ENCODE measurements at regions not wholly inside any gene's neighbourhood (a gene's known extent, or its start where the extent isn't known, plus 50 kb on each side); places are given as distances from the start of the nearest gene placed in this dataset.
A peak's percentile ranks its signal among the peaks of the same experiment; 100 is the strongest.

DNA sequence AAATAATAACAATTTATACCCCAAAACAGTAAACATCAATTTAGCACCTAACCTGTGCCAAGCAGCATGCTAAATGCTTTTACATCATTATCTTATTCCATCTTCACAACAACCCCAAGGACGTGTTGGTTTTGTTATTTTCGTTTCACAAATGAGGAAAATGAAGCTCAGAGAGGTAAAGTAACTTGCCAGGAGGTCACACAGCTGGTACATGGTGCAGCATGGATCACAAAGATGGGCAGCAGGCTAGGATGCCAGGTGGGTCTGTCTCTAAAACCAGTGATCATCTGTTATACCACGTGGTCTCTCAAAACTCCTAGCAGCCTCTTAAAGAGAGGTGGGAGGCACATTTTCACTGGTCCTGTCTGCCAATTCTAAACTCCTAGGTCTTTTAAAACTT is 323.6 kb upstream of the F9 start:
- Histone ChIP-seq H4K20me1 (ENCODE audit: control insufficient read depth, insufficient read depth, low read length, poor library complexity, severe bottlenecking) (no peaks in the 10 kb centered on the region), H3K27ac (ENCODE audit: low read length in 2 of 2) (no peak overlapping the region), H3K4me3 (ENCODE audit: control extremely low read depth in 1 of 5, extremely low read depth in 1 of 5, insufficient read depth in 1 of 5, low read depth in 2 of 5, low read length in 4 of 5) (no peak overlapping the region), H3K9me3 (ENCODE audit: control extremely low read depth in 1 of 3, control insufficient read depth in 2 of 3, insufficient read depth in 1 of 3, low read length in 2 of 3) (no peaks in the 10 kb centered on the region), H3K36me3 (replicated peaks in 1 of 2; ENCODE audit: control extremely low read depth in 1 of 2, control insufficient read depth in 1 of 2, extremely low read depth in 1 of 2, insufficient read depth in 2 of 2, low read length in 1 of 2) (no peaks in the 10 kb centered on the region), H3K79me2 (ENCODE audit: control insufficient read depth, insufficient read depth, low read length) (no peaks in the 10 kb centered on the region), H3K9ac (ENCODE audit: low read length) (no peak overlapping the region), H3K4me2 (replicated peaks; ENCODE audit: low read depth, low read length, poor library complexity, severe bottlenecking) (no peak overlapping the region), H3K27me3 (replicated peaks in 1 of 4; ENCODE audit: control extremely low read depth in 1 of 4, control insufficient read depth in 3 of 4, insufficient read depth in 4 of 4, low read length in 3 of 4) (peaks cover 0 to 9% (median 3%) of the 10 kb centered on the region in 4 experiments), H2AFZ (ENCODE audit: insufficient read depth, low read depth, low read length, poor library complexity, severe bottlenecking) (no peak overlapping the region), H3K4me1 (ENCODE audit: control insufficient read depth in 2 of 2, insufficient read depth in 2 of 2, low read length in 2 of 2) (no peaks in the 10 kb centered on the region)
- TF ChIP-seq EZH2 (IDR thresholded peaks at IDR 0.05; ENCODE audit: borderline replicate concordance, insufficient read depth, low read depth, low read length, poor library complexity, severe bottlenecking), result no peak
- TF ChIP-seq, protein P1, sequence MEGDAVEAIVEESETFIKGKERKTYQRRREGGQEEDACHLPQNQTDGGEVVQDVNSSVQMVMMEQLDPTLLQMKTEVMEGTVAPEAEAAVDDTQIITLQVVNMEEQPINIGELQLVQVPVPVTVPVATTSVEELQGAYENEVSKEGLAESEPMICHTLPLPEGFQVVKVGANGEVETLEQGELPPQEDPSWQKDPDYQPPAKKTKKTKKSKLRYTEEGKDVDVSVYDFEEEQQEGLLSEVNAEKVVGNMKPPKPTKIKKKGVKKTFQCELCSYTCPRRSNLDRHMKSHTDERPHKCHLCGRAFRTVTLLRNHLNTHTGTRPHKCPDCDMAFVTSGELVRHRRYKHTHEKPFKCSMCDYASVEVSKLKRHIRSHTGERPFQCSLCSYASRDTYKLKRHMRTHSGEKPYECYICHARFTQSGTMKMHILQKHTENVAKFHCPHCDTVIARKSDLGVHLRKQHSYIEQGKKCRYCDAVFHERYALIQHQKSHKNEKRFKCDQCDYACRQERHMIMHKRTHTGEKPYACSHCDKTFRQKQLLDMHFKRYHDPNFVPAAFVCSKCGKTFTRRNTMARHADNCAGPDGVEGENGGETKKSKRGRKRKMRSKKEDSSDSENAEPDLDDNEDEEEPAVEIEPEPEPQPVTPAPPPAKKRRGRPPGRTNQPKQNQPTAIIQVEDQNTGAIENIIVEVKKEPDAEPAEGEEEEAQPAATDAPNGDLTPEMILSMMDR (IDR thresholded peaks at IDR 0.05), result no peak
- Mint-ChIP-seq H3K4me3 (no peak overlapping the region), H3K9me3 (ENCODE audit: insufficient read depth) (no peaks in the 10 kb centered on the region), H3K27me3 (peaks cover 20% of the 10 kb centered on the region), H3K4me1 (peaks cover 3% of the 10 kb centered on the region), H3K27ac (no peak overlapping the region)
- no CpG with 5 or more reads among the region's 3 CpGs for WGBS (ENCODE audit: insufficient coverage)
- DNase-seq (no peak), ATAC-seq (ENCODE audit: low read depth) (no peak)
- ChIA-PET CTCF (no interaction called here), POLR2A (no interaction called here)
- intact Hi-C loops (cut with micrococcal nuclease), result no loop called here

DNA sequence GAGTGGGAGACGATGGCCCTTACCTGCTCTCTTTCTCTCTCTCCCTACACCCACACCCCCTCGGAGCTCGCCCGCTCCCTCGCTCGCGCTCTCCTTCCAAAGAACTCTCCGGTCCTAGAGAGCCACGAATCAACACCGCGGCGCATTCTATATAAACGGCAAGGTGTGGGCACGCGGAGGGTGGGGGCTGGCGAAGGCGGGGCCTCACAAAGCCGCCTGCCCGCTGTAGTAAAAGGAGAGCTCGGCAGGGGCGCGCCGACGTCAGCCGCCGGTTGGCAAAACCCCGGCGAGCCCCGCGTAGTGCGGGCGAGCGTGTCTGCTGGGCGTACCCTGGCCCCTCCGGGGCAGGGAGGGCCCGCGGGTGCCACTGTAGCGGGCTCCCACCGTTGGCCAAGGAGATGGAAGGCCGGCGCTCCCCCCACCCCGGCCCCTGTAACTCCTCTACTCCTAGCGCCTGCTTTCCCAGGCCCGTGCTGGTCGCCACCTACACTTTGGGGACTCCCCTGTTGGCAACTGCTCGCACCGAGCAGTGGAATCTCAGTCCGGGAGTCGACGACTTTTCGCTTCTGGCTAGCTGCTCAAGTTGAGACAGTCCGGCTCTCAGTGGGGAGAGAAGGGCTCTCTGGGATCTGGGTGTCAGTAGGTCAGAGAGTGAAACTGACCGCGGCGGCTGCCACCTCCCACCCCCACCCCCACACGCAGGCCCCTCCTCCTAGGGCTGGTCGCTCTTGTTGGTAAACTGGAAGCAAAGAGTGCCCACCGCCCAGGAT is 325.5 kb upstream of the F9 start:
- Histone ChIP-seq H3K36me3 (replicated peaks in 1 of 2; ENCODE audit: control extremely low read depth in 1 of 2, control insufficient read depth in 1 of 2, extremely low read depth in 1 of 2, insufficient read depth in 2 of 2, low read length in 1 of 2) (no peaks in the 10 kb centered on the region), H2AFZ (ENCODE audit: insufficient read depth, low read depth, low read length, poor library complexity, severe bottlenecking) (peak overlapping the region; percentile 33), H3K4me2 (replicated peaks; ENCODE audit: low read depth, low read length, poor library complexity, severe bottlenecking) (peak overlapping the region; percentile 54), H3K79me2 (ENCODE audit: control insufficient read depth, insufficient read depth, low read length) (no peaks in the 10 kb centered on the region), H3K9ac (ENCODE audit: low read length) (no peak overlapping the region), H3K4me1 (ENCODE audit: control insufficient read depth in 2 of 2, insufficient read depth in 2 of 2, low read length in 2 of 2) (no peaks in the 10 kb centered on the region), H3K4me3 (ENCODE audit: control extremely low read depth in 1 of 5, extremely low read depth in 1 of 5, insufficient read depth in 1 of 5, low read depth in 2 of 5, low read length in 4 of 5) (peak overlapping the region in 1 of 5 experiments; percentile 5), H3K27me3 (replicated peaks in 1 of 4; ENCODE audit: control extremely low read depth in 1 of 4, control insufficient read depth in 3 of 4, insufficient read depth in 4 of 4, low read length in 3 of 4) (peaks cover 0 to 9% (median 3%) of the 10 kb centered on the region in 4 experiments), H3K9me3 (ENCODE audit: control extremely low read depth in 1 of 3, control insufficient read depth in 2 of 3, insufficient read depth in 1 of 3, low read length in 2 of 3) (no peaks in the 10 kb centered on the region), H4K20me1 (ENCODE audit: control insufficient read depth, insufficient read depth, low read length, poor library complexity, severe bottlenecking) (no peaks in the 10 kb centered on the region), H3K27ac (ENCODE audit: low read length in 2 of 2) (no peak overlapping the region)
- intact Hi-C loops (cut with micrococcal nuclease), result no loop called here
- Mint-ChIP-seq H3K4me3 (peak overlapping the region; percentile 66), H3K4me1 (peaks cover 3% of the 10 kb centered on the region), H3K27ac (no peak overlapping the region), H3K9me3 (ENCODE audit: insufficient read depth) (no peaks in the 10 kb centered on the region), H3K27me3 (peaks cover 23% of the 10 kb centered on the region)
- ChIA-PET POLR2A (no interaction called here), CTCF (no interaction called here)
- ATAC-seq (ENCODE audit: low read depth), result no peak
- no peak for TF ChIP-seq EZH2 (IDR thresholded peaks at IDR 0.05; ENCODE audit: borderline replicate concordance, insufficient read depth, low read depth, low read length, poor library complexity, severe bottlenecking)
- TF ChIP-seq, protein P1 (IDR thresholded peaks at IDR 0.05), result no peak
- peak; percentile 8 for DNase-seq
- 0% methylated on average over 15 of the region's 58 CpGs for WGBS (ENCODE audit: insufficient coverage)
